Activated CD4-positive, alpha-beta T cell treated with anti-CD3 and anti-CD28 coated beads, Interleukin-2, amount 50 U/mL, for 16 hours (primary cell): ENCODE measurements at regions not wholly inside any gene's neighbourhood (a gene's known extent, or its start where the extent isn't known, plus 50 kb on each side); places are given as distances from the start of the nearest gene placed in this dataset.
"Not testable (repeated sequence)": the region's sequence is repeated elsewhere in the genome, so short reads cannot be mapped to it uniquely, and the experiment has no call there.

Experiments used
- DNase-seq: peaks from one replicate; pipeline ENCODE4 v3.0.0-alpha.2; 2020

DNA sequence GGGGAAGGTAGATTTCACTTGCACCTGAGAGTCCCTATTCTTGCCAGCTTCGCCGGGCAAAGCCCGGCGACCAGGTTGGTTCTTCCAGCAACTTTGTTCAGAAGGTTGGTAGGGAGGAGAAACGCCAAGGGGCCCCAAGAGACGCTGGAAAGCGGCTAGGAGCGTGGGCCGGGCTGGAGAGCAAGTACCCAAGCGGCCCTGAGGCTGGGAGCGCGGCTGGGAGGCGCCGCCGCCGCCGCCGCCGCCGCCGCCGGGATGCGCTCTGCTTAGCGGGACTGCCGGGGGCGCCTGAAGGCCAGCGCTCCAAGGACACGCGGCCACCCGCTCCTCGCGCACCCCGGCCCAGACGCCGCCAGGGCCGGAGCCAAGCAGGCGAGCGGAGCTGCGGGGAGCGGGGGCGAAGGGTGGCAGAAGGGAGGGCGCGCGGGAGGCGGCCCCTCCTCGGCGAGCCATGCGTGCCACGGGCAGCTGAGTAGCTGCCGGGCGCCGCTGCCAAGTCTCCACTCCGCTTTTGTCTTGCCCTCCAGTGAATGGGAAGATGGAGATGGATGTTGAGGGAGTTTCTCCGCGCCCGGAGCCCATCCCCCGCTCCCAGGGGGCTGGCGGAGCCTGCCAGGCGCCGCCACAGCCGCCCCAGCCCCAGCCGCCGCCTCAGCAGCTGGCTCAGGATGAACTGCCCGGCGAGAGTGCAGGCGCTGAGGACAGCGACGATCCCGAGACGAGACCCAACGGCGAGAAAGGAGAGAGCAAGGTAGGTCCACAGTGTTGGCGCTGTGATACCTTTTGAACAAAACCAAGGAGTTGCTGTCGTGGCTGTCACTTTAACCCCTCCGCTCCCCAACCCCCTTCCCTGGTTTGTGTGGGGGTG lies 227.4 kb upstream of the AZI2 start:
- DNase-seq: no peak

DNA sequence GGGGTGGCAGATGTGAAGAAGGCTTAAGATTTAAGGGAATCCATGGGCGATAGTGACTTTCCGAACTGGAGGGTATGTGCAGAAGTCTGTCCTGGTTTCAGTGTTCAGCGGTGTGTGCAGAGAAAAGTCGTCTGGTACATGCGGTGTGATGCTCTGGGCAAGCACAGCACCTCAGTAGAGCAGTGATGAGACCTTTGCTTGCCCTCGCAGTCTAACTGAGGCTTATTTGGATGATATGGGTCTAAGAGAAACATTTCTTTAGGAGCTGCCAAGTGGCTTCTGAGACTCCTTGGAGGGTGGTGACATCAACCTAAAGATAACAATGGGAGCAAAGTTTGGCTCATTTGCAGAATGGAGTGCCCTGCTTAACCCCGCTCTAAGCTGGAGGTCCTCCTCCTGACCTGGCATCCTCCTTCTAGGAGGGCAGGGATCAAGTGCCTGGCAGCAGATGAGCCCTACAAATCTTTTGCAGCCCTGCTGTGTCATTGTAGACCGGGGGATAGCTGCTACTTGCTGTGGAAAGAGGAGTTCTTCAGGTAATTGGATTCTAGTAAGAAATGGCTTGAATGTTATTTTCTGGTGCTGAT lies 228.1 kb upstream of the AZI2 start:
- DNase-seq: no peak

GRCh38 chr3:28577941-28578500 lies 229.4 kb upstream of the AZI2 start:
- no peak for DNase-seq

- DNase-seq: no peak
These were observed 237.7 kb upstream of the AZI2 start for GRCh38 chr3:28586325-28586724.

DNA sequence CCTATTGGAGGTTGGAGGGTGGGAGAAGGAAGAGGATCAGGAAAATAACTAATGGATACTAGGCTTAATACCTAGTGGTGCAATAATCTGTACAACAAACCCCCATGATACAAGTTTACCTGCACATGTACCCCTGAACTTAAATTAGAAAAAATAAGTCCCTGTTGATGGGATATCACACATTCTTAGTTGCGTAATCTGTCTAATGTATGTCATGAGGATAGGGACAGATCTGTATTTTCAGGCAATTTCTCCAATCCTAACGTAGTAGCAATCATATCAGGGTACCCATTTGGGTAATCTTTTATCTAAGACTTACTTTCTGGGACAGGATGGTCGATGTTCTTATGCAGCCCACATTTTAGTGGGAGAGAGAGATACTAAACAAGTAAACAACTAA lies 239.1 kb upstream of the AZI2 start:
- no peak for DNase-seq

DNA sequence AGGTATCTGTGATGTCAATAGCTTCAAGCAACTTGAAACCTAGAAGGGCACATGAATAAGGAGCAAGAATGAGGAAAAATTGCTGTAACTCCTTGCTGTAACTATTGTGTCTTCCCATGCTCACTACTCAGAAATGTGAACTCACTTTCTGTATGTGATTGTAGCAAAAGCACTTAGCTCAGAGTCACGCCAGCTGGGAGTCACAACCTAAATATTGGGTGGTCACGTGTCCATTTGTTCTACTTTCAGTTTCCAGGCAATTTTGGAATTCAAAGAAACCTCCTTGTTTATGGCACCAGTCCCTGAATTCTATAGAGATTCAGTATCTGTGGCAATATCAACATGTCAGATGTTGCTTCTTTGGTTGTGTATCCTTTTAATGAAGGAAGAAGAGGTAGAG lies 241.6 kb upstream of the AZI2 start:
- DNase-seq: no peak

- DNase-seq: no peak
These were observed 242.2 kb upstream of the AZI2 start for GRCh38 chr3:28590860-28591259.

DNA sequence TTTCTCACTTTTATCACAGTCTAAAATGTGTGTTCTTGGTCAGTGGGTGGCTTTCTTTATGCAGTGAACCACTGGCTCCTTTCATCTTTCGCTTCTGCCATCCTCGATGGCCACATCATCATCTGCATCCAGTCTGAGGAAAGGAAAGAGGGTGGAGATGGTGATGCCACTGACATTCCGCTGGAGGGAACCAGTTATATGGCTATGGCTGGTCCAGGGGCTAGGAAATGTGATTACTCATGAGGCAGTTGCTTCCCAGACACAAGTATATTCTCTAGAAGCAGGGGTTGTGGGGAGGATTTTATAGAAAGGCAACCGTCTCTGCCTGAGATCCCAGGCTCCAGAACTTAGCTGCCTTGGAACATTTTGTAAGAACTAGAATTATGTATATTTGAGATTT lies 246.7 kb upstream of the AZI2 start:
- DNase-seq: no peak

DNA sequence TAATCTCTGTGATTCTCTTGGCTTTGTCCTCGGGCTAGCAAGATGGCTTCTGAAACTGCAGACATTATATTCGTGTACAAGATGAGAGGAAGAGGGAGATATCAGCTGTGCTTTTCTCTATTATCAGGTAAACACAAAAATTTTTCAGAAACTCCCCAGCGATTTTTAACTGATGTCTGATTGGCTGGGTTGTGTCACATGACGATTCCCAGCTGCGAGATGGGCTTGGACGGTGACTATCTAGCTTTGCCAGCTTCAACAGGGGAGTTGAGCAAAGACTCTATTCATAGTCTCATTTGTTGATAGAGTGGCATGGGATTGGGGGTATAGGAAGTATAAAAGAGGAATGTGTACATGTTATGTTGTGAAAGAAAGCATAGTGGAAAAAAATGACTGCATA lies 248.8 kb upstream of the AZI2 start:
- no peak for DNase-seq

- no peak for DNase-seq
These were observed 249.5 kb upstream of the AZI2 start for GRCh38 chr3:28598165-28598564.

DNA sequence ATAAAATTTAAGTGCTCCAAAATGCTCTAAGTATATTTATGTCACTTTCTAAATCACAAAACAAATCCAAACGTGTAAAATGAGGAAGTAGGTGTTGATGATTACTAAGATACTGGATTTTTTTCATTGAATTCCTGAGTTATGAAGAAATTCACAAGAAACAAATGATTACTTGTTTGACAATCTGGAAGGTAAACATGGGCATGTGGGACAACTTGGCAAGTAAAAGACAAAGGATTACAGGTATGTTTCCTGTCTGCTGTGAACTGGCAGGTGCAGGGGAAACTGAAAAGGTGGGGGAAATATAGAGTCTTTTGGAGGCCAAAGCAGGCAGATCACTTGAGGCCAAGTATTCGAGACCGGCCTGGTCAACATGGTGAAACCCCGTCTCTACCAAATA lies 252.7 kb upstream of the AZI2 start:
- no peak for DNase-seq

DNA sequence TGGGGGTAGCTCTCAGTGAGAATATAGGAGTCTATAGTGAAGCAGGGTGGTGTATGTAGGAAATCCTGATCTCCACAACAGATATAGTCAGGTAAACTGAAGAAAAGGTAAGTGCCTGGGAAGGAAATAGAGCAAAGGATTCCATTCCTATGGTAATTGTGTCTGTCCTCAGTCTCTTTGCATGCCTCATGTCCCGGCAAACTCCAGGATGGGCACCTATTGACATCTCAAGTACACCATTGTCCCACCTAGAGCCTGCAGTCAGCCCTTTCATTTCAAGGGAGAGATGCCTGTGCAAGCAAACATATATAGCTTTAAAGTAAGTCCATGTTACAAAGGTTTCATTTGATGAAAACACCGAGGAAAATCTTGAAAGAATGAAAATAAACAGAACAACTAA lies 257.7 kb upstream of the AZI2 start:
- no peak for DNase-seq

GRCh38 chr3:28612232-28612631 lies 263.6 kb upstream of the AZI2 start:
- DNase-seq: no peak

DNA sequence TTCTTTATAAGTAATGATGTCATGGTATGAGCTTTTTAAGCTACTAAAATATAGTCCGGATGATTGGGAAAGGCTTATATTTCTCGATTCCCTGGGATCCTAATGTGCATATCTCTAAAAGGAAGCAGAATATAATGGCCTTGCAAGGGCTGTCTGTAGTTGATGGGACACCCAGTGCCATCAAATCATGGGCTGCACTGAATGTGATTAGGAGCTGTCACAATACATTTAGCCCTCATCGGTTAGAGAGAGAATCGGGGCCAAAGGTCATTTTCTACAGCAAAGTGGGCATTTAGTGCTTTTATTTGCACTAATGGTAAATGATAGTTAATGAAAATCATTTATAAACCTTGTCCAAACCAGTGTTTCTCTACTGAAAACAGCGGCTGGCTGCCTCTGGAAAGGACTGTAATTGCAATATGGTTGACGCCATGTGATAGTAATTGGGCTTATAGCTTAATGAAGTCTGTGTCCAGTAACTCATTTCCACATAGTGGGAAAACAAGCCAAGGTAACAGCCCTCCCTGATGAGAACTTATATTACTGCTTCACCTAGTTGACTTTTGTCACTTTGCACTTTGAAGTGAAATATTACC lies 265.0 kb upstream of the AZI2 start:
- DNase-seq: no peak

- DNase-seq: no peak
These were observed 266.4 kb upstream of the AZI2 start for GRCh38 chr3:28615071-28615470.

GRCh38 chr3:28615971-28616370 lies 267.3 kb upstream of the AZI2 start:
- no peak for DNase-seq

- no peak for DNase-seq
These were observed 269.2 kb upstream of the AZI2 start for GRCh38 chr3:28617821-28618220.

DNA sequence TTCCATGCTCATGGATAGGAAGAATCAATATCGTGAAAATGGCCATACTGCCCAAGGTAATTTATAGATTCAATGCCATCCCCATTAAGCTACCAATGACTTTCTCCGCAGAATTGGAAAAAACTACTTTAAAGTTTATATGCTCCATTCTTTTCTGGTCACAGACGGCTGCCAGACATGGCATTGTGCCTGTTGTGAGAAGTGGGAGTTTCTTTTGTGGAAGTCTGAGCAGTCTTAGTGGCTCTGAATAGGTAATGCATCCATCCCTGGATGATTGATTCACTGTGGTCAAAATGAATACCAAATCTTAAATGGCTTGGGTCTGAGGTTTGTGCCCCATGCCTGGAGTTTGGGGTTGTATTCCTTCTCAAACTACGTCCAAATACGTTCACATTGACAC lies 274.5 kb upstream of the AZI2 start:
- DNase-seq: no peak

DNA sequence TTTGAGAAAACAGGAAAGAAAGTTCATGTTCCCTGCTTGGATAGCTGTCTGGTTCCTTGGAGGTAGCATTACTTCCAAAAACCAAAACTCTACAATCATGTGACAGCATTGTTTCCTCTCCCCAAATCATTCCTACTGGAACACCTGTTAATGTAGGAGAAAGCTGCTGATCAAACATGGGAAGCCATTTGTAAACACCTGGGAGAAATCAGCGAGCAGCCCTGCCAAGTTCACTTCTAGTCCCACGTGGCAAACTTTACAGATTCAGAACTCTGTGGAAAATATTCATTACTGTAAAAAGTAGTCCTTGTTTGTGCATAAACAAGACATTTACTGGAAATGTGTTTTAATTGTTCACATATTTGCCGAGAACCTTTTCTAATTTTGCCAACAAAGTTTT lies 275.5 kb upstream of the AZI2 start:
- DNase-seq: no peak

GRCh38 chr3:28627843-28628242 lies 279.2 kb upstream of the AZI2 start:
- DNase-seq: not testable (repeated sequence)

GRCh38 chr3:28634019-28634418 lies 285.4 kb upstream of the AZI2 start:
- DNase-seq: no peak

- no peak for DNase-seq
These were observed 289.1 kb upstream of the AZI2 start for GRCh38 chr3:28637742-28638141.

DNA sequence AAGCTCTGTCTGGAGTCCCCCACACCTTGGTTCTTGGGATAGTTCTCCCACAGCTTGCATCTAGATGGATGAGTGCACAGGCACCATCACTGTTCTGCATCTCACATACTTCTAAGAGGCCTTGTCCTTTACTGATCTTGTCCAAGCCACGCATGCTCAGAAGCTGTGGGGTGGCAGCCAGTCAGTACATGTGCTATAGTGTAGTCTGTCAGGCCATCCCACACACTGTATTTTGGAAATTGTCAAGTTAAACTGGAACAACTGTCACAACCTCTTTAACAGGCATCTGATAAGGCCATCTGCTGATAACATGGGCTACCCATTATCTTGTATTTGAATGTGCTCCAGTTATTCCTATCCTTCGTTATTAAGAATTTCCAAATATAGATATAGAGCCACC lies 296.5 kb upstream of the AZI2 start:
- no peak for DNase-seq

DNA sequence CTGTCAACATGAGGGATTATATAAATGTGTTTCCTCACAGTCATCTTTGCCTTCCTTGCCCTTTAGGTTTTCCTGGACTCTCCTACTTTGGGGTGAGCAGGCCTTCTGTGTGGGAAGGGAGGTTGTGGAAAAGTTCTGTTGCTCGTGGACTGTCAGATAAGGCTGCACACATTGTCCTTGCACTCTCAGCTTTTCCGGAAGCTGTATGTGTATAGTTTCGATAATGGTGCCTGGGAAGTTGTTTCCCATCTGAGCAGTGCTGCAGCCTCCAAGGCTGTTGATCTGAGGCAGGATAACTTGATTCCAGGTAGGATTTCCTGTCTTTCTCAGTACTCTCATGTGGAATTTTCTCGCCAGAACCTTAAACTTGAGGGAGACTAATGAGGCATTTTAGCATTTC lies 297.8 kb upstream of the AZI2 start:
- DNase-seq: no peak
